WTC11 (cell line): ENCODE measurements at regions not wholly inside any gene's neighbourhood (a gene's known extent, or its start where the extent isn't known, plus 50 kb on each side); places are given as distances from the start of the nearest gene placed in this dataset.

Experiments used
- ATAC-seq: fragments of 200-7000 bp; cut with Tn5 transposase; 2 replicates; pipeline ENCODE4 v1.10.0; 2021; ENCODE audit warnings: mild to moderate bottlenecking, moderate library complexity
- CTCF ChIA-PET: fragments of 300-600 bp; sonication (Branson Sonifier 250); formaldehyde crosslinking; loops from one replicate; lab custom pipeline; 2021; ENCODE audit warnings: antibody characterized with exemption; lab: Charles Lee
- POLR2A ChIA-PET: fragments of 350-600 bp; sonication (Branson Sonifier 250); formaldehyde crosslinking; loops from one replicate; lab custom pipeline; 2021; ENCODE audit warnings: antibody characterized with exemption; lab: Charles Lee
- DNase-seq: peaks from one replicate; pipeline ENCODE4 v3.0.0; 2021; ENCODE audit warnings: low spot score
- H3K27ac Mint-ChIP-seq: 2 replicates; pipeline ENCODE4 v1.8.0; 2021; ENCODE audit warnings: mixed read lengths
- H3K27me3 Mint-ChIP-seq: 2 replicates; pipeline ENCODE4 v1.8.0; 2021; ENCODE audit warnings: low read depth, mild to moderate bottlenecking, moderate library complexity, mixed read lengths
- H3K36me3 Mint-ChIP-seq: 2 replicates; pipeline ENCODE4 v1.8.0; 2021; ENCODE audit warnings: mixed read lengths
- H3K4me1 Mint-ChIP-seq: 2 replicates; pipeline ENCODE4 v1.8.0; 2022; ENCODE audit warnings: mixed read lengths
- H3K4me3 Mint-ChIP-seq: 2 replicates; pipeline ENCODE4 v1.8.0; 2021; ENCODE audit warnings: mild to moderate bottlenecking, moderate library complexity, mixed read lengths
- H3K9me3 Mint-ChIP-seq: 2 replicates; pipeline ENCODE4 v1.8.0; 2021; ENCODE audit warnings: mixed read lengths
- CBFB ChIP-seq: sonication (generic); formaldehyde crosslinking; IDR thresholded peaks from 2 replicates; pipeline ENCODE4 v1.8.1; 2022; ENCODE audit warnings: mild to moderate bottlenecking, low read depth, missing genetic modification reagents
- ESRRA ChIP-seq: sonication (generic); formaldehyde crosslinking; IDR thresholded peaks from 2 replicates; pipeline ENCODE4 v1.8.1; 2022; ENCODE audit warnings: mild to moderate bottlenecking, missing genetic modification reagents, borderline replicate concordance
- FOXJ3 ChIP-seq: sonication (generic); formaldehyde crosslinking; IDR thresholded peaks from 2 replicates; pipeline ENCODE4 v1.9.0; 2021; ENCODE audit warnings: missing genetic modification reagents, mild to moderate bottlenecking, borderline replicate concordance
- FOXK1 ChIP-seq: sonication (generic); formaldehyde crosslinking; IDR thresholded peaks from 2 replicates; pipeline ENCODE4 v1.8.0; 2022; ENCODE audit warnings: mild to moderate bottlenecking, moderate library complexity, missing genetic modification reagents
- MXD4 ChIP-seq: fragments of 250-450 bp; sonication (Bioruptor Pico); IDR thresholded peaks from 2 replicates; pipeline ENCODE4 v1.8.0; 2021; ENCODE audit warnings: mild to moderate bottlenecking, moderate library complexity, borderline replicate concordance
- MYBL2 ChIP-seq: sonication (generic); formaldehyde crosslinking; IDR thresholded peaks from 2 replicates; pipeline ENCODE4 v1.8.1; 2023; ENCODE audit warnings: mild to moderate bottlenecking, moderate library complexity, missing genetic modification reagents
- NFYB ChIP-seq: sonication (generic); formaldehyde crosslinking; conservative IDR thresholded peaks from 2 replicates; pipeline ENCODE4 v1.8.0; 2022; ENCODE audit warnings: low read depth, missing genetic modification reagents
- NR3C1 ChIP-seq: sonication (generic); formaldehyde crosslinking; conservative IDR thresholded peaks from 2 replicates; pipeline ENCODE4 v1.8.1; 2023; ENCODE audit warnings: low read depth, mild to moderate bottlenecking, missing genetic modification reagents
- PRRX2 ChIP-seq: fragments of 250-450 bp; sonication (Bioruptor Pico); IDR thresholded peaks from 2 replicates; pipeline ENCODE4 v1.8.0; 2021; ENCODE audit warnings: mild to moderate bottlenecking
- TCF7 ChIP-seq: sonication (generic); formaldehyde crosslinking; IDR thresholded peaks from 2 replicates; pipeline ENCODE4 v1.8.0; 2022; ENCODE audit warnings: mild to moderate bottlenecking, low read depth, missing genetic modification reagents, moderate library complexity
- TEAD4 ChIP-seq: sonication (generic); formaldehyde crosslinking; IDR thresholded peaks from 2 replicates; pipeline ENCODE4 v1.8.0; 2022; ENCODE audit warnings: mild to moderate bottlenecking, missing genetic modification reagents
- ZNF138 ChIP-seq: sonication (generic); formaldehyde crosslinking; conservative IDR thresholded peaks from 2 replicates; pipeline ENCODE4 v1.8.1; 2022; ENCODE audit warnings: mild to moderate bottlenecking, moderate library complexity, missing genetic modification reagents
- ZNF219 ChIP-seq: sonication (generic); formaldehyde crosslinking; IDR thresholded peaks from 2 replicates; pipeline ENCODE4 v1.8.0; 2023; ENCODE audit warnings: missing genetic modification reagents, mild to moderate bottlenecking, borderline replicate concordance
- ZNF232 ChIP-seq: sonication (generic); formaldehyde crosslinking; IDR thresholded peaks from 2 replicates; pipeline ENCODE4 v1.8.0; 2022; ENCODE audit warnings: mild to moderate bottlenecking, missing genetic modification reagents
- ZNF263 ChIP-seq: sonication (generic); formaldehyde crosslinking; IDR thresholded peaks from 2 replicates; pipeline ENCODE4 v1.8.1; 2022; ENCODE audit warnings: low read depth, mild to moderate bottlenecking, moderate library complexity, missing genetic modification reagents
- ZNF396 ChIP-seq: fragments of 250-450 bp; sonication (Bioruptor Pico); IDR thresholded peaks from 2 replicates; pipeline ENCODE4 v1.8.0; 2021; ENCODE audit warnings: mild to moderate bottlenecking, moderate library complexity, borderline replicate concordance
- TF ChIP-seq, protein P1 (sequence below): sonication (generic); formaldehyde crosslinking; IDR thresholded peaks from 2 replicates; pipeline ENCODE4 v1.8.0; 2023; ENCODE audit warnings: mild to moderate bottlenecking, missing genetic modification reagents
- TF ChIP-seq, protein P2 (sequence below): sonication (generic); formaldehyde crosslinking; IDR thresholded peaks from 2 replicates; pipeline ENCODE4 v1.8.0; 2022; ENCODE audit warnings: mild to moderate bottlenecking, missing genetic modification reagents
- TF ChIP-seq, protein P3 (sequence below): sonication (generic); formaldehyde crosslinking; IDR thresholded peaks from 2 replicates; pipeline ENCODE4 v1.8.1; 2023; ENCODE audit warnings: mild to moderate bottlenecking, missing genetic modification reagents, moderate library complexity
- TF ChIP-seq, protein P4 (sequence below): fragments of 250-450 bp; sonication (Bioruptor Pico); IDR thresholded peaks from 2 replicates; pipeline ENCODE4 v1.9.0; 2021; ENCODE audit warnings: mild to moderate bottlenecking
- TF ChIP-seq, protein P5 (sequence below): sonication (generic); formaldehyde crosslinking; IDR thresholded peaks from 2 replicates; pipeline ENCODE4 v1.8.1; 2023; ENCODE audit warnings: mild to moderate bottlenecking, moderate library complexity, missing genetic modification reagents
- TF ChIP-seq, protein P6 (sequence below): sonication (generic); formaldehyde crosslinking; IDR thresholded peaks from 2 replicates; pipeline ENCODE4 v1.8.0; 2022; ENCODE audit warnings: mild to moderate bottlenecking, missing genetic modification reagents
- TF ChIP-seq, protein P7 (sequence below): sonication (generic); formaldehyde crosslinking; IDR thresholded peaks from 2 replicates; pipeline ENCODE4 v1.8.0; 2022; ENCODE audit warnings: mild to moderate bottlenecking, missing genetic modification reagents
- TF ChIP-seq, protein P8 (sequence below): sonication (generic); formaldehyde crosslinking; IDR thresholded peaks from 2 replicates; pipeline ENCODE4 v1.8.0; 2022; ENCODE audit warnings: missing genetic modification reagents

DNA sequence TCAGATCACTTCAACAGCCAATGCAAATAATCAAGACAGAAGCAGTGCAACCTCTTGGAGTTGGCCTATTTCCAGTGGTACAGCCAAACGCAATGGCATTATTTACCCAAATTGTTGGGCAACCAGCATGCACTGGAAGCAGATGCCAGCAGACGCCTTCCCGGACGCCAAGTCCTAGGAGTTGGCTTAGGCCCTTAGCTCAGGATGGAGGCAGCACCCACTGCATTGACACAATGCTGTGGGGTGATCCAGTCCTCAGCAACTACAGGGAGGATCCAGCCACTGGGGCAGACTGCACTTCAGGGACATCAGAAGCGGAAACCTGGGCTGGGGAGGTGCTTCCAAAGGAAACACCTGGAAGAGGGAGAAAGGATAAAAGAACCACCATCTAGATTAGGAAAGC, 290.4 kb downstream of the FAM43A start:
- DNase-seq (no peak), ATAC-seq (no peak)
- Mint-ChIP-seq H3K4me1 (no peaks in the 10 kb centered on the region), H3K27ac (no peak overlapping the region), H3K9me3 (no peaks in the 10 kb centered on the region), H3K27me3 (no peaks in the 10 kb centered on the region), H3K4me3 (no peak overlapping the region), H3K36me3 (no peaks in the 10 kb centered on the region)
- ChIA-PET CTCF (interaction anchor here (3.1 to 3.2 kb wide), 2 partner anchors 9 to 294 kb away, joined by 10 to 19 read pairs; no protein-coding TSS in a partner anchor), POLR2A (no interaction called here)
- TF ChIP-seq, protein P1, sequence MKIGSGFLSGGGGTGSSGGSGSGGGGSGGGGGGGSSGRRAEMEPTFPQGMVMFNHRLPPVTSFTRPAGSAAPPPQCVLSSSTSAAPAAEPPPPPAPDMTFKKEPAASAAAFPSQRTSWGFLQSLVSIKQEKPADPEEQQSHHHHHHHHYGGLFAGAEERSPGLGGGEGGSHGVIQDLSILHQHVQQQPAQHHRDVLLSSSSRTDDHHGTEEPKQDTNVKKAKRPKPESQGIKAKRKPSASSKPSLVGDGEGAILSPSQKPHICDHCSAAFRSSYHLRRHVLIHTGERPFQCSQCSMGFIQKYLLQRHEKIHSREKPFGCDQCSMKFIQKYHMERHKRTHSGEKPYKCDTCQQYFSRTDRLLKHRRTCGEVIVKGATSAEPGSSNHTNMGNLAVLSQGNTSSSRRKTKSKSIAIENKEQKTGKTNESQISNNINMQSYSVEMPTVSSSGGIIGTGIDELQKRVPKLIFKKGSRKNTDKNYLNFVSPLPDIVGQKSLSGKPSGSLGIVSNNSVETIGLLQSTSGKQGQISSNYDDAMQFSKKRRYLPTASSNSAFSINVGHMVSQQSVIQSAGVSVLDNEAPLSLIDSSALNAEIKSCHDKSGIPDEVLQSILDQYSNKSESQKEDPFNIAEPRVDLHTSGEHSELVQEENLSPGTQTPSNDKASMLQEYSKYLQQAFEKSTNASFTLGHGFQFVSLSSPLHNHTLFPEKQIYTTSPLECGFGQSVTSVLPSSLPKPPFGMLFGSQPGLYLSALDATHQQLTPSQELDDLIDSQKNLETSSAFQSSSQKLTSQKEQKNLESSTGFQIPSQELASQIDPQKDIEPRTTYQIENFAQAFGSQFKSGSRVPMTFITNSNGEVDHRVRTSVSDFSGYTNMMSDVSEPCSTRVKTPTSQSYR (CRISPR knock-in tag): no peak
- TF ChIP-seq PRRX2 (CRISPR knock-in tag) (no peak), ZNF219 (no peak), NFYB (CRISPR knock-in tag) (no peak), ESRRA (CRISPR knock-in tag) (no peak), ZNF396 (CRISPR knock-in tag) (no peak), FOXJ3 (CRISPR knock-in tag) (no peak), ZNF263 (no peak), NR3C1 (CRISPR knock-in tag) (no peak), ZNF232 (CRISPR knock-in tag) (no peak), CBFB (CRISPR knock-in tag) (no peak), FOXK1 (CRISPR knock-in tag) (no peak)
- TF ChIP-seq, protein P2, sequence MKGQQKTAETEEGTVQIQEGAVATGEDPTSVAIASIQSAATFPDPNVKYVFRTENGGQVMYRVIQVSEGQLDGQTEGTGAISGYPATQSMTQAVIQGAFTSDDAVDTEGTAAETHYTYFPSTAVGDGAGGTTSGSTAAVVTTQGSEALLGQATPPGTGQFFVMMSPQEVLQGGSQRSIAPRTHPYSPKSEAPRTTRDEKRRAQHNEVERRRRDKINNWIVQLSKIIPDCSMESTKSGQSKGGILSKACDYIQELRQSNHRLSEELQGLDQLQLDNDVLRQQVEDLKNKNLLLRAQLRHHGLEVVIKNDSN (CRISPR knock-in tag): no peak
- TF ChIP-seq, protein P3, sequence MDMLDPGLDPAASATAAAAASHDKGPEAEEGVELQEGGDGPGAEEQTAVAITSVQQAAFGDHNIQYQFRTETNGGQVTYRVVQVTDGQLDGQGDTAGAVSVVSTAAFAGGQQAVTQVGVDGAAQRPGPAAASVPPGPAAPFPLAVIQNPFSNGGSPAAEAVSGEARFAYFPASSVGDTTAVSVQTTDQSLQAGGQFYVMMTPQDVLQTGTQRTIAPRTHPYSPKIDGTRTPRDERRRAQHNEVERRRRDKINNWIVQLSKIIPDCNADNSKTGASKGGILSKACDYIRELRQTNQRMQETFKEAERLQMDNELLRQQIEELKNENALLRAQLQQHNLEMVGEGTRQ (CRISPR knock-in tag): no peak
- TF ChIP-seq, protein P4, sequence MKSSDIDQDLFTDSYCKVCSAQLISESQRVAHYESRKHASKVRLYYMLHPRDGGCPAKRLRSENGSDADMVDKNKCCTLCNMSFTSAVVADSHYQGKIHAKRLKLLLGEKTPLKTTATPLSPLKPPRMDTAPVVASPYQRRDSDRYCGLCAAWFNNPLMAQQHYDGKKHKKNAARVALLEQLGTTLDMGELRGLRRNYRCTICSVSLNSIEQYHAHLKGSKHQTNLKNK (CRISPR knock-in tag): no peak
- TF ChIP-seq, protein P5, sequence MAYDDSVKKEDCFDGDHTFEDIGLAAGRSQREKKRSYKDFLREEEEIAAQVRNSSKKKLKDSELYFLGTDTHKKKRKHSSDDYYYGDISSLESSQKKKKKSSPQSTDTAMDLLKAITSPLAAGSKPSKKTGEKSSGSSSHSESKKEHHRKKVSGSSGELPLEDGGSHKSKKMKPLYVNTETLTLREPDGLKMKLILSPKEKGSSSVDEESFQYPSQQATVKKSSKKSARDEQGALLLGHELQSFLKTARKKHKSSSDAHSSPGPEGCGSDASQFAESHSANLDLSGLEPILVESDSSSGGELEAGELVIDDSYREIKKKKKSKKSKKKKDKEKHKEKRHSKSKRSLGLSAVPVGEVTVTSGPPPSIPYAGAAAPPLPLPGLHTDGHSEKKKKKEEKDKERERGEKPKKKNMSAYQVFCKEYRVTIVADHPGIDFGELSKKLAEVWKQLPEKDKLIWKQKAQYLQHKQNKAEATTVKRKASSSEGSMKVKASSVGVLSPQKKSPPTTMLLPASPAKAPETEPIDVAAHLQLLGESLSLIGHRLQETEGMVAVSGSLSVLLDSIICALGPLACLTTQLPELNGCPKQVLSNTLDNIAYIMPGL: no peak

DNA sequence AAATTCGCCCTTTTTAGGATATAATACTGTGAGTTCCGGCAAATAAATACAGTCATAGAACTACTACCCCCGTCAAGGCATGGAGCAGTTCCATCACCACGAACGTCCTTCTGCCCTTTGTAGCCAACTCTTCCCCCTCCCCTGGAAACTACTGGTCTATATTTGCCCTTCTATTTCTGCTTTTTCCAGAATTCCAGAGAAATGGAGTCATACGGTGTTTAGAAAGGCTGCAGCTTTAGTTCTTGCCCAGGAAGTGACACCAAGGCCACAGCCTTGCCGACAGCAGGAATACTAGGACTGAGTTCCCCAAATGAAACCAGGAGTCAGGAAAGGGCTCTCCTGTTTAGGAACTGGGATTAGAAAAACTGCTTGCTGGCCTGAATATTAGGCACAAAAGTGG, 291.2 kb downstream of the FAM43A start:
- H3K27me3 Mint-ChIP-seq: no peaks in the 10 kb centered on the region
- CTCF ChIA-PET: interaction anchor here (3.2 kb wide), 1 partner anchor 8 kb away, joined by 19 read pairs; no protein-coding TSS in a partner anchor
- H3K9me3 Mint-ChIP-seq: peaks cover 3% of the 10 kb centered on the region
- no peak overlapping the region for H3K27ac Mint-ChIP-seq
- POLR2A ChIA-PET: no interaction called here
- no peak for DNase-seq
- TF ChIP-seq ZNF138 (CRISPR knock-in tag) (no peak), TEAD4 (CRISPR knock-in tag) (no peak), ESRRA (CRISPR knock-in tag) (no peak), TCF7 (no peak), MXD4 (CRISPR knock-in tag) (no peak), NFYB (CRISPR knock-in tag) (no peak), MYBL2 (CRISPR knock-in tag) (no peak), ZNF219 (no peak)
- TF ChIP-seq, protein P6, sequence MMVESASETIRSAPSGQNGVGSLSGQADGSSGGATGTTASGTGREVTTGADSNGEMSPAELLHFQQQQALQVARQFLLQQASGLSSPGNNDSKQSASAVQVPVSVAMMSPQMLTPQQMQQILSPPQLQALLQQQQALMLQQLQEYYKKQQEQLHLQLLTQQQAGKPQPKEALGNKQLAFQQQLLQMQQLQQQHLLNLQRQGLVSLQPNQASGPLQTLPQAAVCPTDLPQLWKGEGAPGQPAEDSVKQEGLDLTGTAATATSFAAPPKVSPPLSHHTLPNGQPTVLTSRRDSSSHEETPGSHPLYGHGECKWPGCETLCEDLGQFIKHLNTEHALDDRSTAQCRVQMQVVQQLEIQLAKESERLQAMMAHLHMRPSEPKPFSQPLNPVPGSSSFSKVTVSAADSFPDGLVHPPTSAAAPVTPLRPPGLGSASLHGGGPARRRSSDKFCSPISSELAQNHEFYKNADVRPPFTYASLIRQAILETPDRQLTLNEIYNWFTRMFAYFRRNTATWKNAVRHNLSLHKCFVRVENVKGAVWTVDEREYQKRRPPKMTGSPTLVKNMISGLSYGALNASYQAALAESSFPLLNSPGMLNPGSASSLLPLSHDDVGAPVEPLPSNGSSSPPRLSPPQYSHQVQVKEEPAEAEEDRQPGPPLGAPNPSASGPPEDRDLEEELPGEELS: no peak
- TF ChIP-seq, protein P7, sequence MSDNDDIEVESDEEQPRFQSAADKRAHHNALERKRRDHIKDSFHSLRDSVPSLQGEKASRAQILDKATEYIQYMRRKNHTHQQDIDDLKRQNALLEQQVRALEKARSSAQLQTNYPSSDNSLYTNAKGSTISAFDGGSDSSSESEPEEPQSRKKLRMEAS (CRISPR knock-in tag): no peak
- TF ChIP-seq, protein P8, sequence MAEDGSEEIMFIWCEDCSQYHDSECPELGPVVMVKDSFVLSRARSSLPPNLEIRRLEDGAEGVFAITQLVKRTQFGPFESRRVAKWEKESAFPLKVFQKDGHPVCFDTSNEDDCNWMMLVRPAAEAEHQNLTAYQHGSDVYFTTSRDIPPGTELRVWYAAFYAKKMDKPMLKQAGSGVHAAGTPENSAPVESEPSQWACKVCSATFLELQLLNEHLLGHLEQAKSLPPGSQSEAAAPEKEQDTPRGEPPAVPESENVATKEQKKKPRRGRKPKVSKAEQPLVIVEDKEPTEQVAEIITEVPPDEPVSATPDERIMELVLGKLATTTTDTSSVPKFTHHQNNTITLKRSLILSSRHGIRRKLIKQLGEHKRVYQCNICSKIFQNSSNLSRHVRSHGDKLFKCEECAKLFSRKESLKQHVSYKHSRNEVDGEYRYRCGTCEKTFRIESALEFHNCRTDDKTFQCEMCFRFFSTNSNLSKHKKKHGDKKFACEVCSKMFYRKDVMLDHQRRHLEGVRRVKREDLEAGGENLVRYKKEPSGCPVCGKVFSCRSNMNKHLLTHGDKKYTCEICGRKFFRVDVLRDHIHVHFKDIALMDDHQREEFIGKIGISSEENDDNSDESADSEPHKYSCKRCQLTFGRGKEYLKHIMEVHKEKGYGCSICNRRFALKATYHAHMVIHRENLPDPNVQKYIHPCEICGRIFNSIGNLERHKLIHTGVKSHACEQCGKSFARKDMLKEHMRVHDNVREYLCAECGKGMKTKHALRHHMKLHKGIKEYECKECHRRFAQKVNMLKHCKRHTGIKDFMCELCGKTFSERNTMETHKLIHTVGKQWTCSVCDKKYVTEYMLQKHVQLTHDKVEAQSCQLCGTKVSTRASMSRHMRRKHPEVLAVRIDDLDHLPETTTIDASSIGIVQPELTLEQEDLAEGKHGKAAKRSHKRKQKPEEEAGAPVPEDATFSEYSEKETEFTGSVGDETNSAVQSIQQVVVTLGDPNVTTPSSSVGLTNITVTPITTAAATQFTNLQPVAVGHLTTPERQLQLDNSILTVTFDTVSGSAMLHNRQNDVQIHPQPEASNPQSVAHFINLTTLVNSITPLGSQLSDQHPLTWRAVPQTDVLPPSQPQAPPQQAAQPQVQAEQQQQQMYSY (CRISPR knock-in tag): no peak
- H3K4me1 Mint-ChIP-seq: no peaks in the 10 kb centered on the region
- H3K36me3 Mint-ChIP-seq: no peaks in the 10 kb centered on the region
- no peak for ATAC-seq
- H3K4me3 Mint-ChIP-seq: no peak overlapping the region
